IMR-90 (cell line): ENCODE measurements at regions not wholly inside any gene's neighbourhood (a gene's known extent, or its start where the extent isn't known, plus 50 kb on each side); places are given as distances from the start of the nearest gene placed in this dataset.

ENCODE experiments used
- ATAC-seq: fragments of 200-7000 bp; cut with Tn5 transposase; 2 replicates; pipeline ENCODE4 v1.9.1; 2020; ENCODE audit warnings: low read depth, mild to moderate bottlenecking, moderate library complexity
- BruUV-seq: library from RNA; stranded (reverse); fragments of 400-500 nt; replicated peaks from 2 replicates; lab custom pipeline; 2021; lab: Mats Ljungman, UMichigan
- CTCF ChIA-PET: fragments of 300-600 bp; formaldehyde crosslinking; extraction: SDS; loops from one replicate; lab custom pipeline; 2021; ENCODE audit warnings: antibody characterized with exemption; lab: Yijun Ruan, JAX
- POLR2A ChIA-PET: fragments of 300-600 bp; sonication (Branson Sonifier 250); formaldehyde crosslinking; loops from one replicate; lab custom pipeline; 2022; ENCODE audit warnings: antibody characterized with exemption; ENCODE audit not compliant: unreplicated experiment; lab: Charles Lee
- DNase-seq: peaks from one replicate; pipeline ENCODE4 v3.0.0; 2013
- H2AFZ ChIP-seq: replicated peaks from 2 replicates; pipeline ENCODE3; 2013; ENCODE audit warnings: low read length, mild to moderate bottlenecking; ENCODE audit not compliant: poor library complexity
- H2AK5ac ChIP-seq: 2 replicates; pipeline ENCODE4 v1.6.1; 2013; ENCODE audit warnings: low read depth, low read length, inconsistent platforms
- H2AK9ac ChIP-seq: replicated peaks from 2 replicates; pipeline ENCODE3; 2013; ENCODE audit warnings: mild to moderate bottlenecking, low read depth, low read length, moderate library complexity; ENCODE audit not compliant: poor library complexity
- H2BK120ac ChIP-seq: 2 replicates; pipeline ENCODE4 v1.6.1; 2013; ENCODE audit warnings: low read depth, low read length, inconsistent platforms
- H2BK15ac ChIP-seq: 3 replicates; pipeline ENCODE4 v1.6.1; 2013; ENCODE audit warnings: low read depth, low read length, inconsistent platforms
- H2BK20ac ChIP-seq: 2 replicates; pipeline ENCODE4 v1.6.1; 2013; ENCODE audit warnings: low read depth, mild to moderate bottlenecking, inconsistent platforms, low read length, moderate library complexity
- H2BK5ac ChIP-seq: 2 replicates; pipeline ENCODE4 v1.6.1; 2013; ENCODE audit warnings: mild to moderate bottlenecking, low read depth, low read length, inconsistent platforms; ENCODE audit not compliant: poor library complexity, severe bottlenecking
- H3K14ac ChIP-seq: replicated peaks from 2 replicates; pipeline ENCODE4 v1.6.1; 2013; ENCODE audit warnings: low read depth, low read length, inconsistent platforms
- H3K18ac ChIP-seq: 2 replicates; pipeline ENCODE4 v1.6.1; 2013; ENCODE audit warnings: low read depth, low read length, control low read depth
- H3K23ac ChIP-seq: 2 replicates; pipeline ENCODE4 v1.6.1; 2013; ENCODE audit warnings: low read depth, low read length, inconsistent platforms
- H3K27ac ChIP-seq: 2 replicates; pipeline ENCODE4 v1.5.1; 2013; ENCODE audit warnings: mild to moderate bottlenecking, control low read depth, low read length; ENCODE audit not compliant: insufficient read depth
- H3K27me3 ChIP-seq: 2 replicates; pipeline ENCODE4 v1.6.1; 2013; ENCODE audit warnings: low read length; ENCODE audit not compliant: control insufficient read depth, insufficient read depth
- H3K36me3 ChIP-seq: 2 replicates; pipeline ENCODE4 v1.6.1; 2013; ENCODE audit warnings: low read length, mixed read lengths; ENCODE audit not compliant: control insufficient read depth, insufficient read depth
- H3K4ac ChIP-seq: 2 replicates; pipeline ENCODE4 v1.6.1; 2013; ENCODE audit warnings: low read depth, low read length, inconsistent platforms
- H3K4me1 ChIP-seq: 2 replicates; pipeline ENCODE4 v1.6.1; 2013; ENCODE audit warnings: low read length, mixed read lengths; ENCODE audit not compliant: control insufficient read depth, insufficient read depth
- H3K4me2 ChIP-seq: 2 replicates; pipeline ENCODE4 v1.6.1; 2013; ENCODE audit warnings: low read depth, mild to moderate bottlenecking, control low read depth, low read length, moderate library complexity
- H3K4me3 ChIP-seq: 2 replicates; pipeline ENCODE4 v1.5.1; 2013; ENCODE audit warnings: low read depth, mild to moderate bottlenecking, control low read depth, low read length, moderate library complexity; ENCODE audit not compliant: insufficient read depth
- H3K56ac ChIP-seq: 2 replicates; pipeline ENCODE4 v1.6.1; 2013; ENCODE audit warnings: low read length, inconsistent platforms; ENCODE audit not compliant: insufficient read depth; ENCODE audit errors: extremely low read depth
- H3K79me1 ChIP-seq, 2 experiments: 2 replicates each; pipeline ENCODE4 v1.6.1; 2013; ENCODE audit warnings: low read length in 2 of 2, inconsistent platforms in 1 of 2, low read depth in 1 of 2
- H3K9ac ChIP-seq: 2 replicates; pipeline ENCODE4 v1.6.1; 2013; ENCODE audit warnings: low read depth, low read length, control low read depth
- H3K9me1 ChIP-seq: 2 replicates; pipeline ENCODE4 v1.6.1; 2013; ENCODE audit warnings: low read length, inconsistent platforms; ENCODE audit not compliant: insufficient read depth
- H3K9me3 ChIP-seq: 2 replicates; pipeline ENCODE4 v1.6.1; 2013; ENCODE audit warnings: low read length; ENCODE audit not compliant: control insufficient read depth, insufficient read depth
- H4K20me1 ChIP-seq: 2 replicates; pipeline ENCODE4 v1.6.1; 2013; ENCODE audit warnings: low read length, inconsistent platforms; ENCODE audit not compliant: insufficient read depth
- H4K5ac ChIP-seq: 2 replicates; pipeline ENCODE4 v1.6.1; 2013; ENCODE audit warnings: mild to moderate bottlenecking, low read depth, low read length, control low read depth
- H4K8ac ChIP-seq, 2 experiments: 2 replicates each; pipeline ENCODE4 v1.6.1; 2013; ENCODE audit warnings: low read depth in 2 of 2, low read length in 2 of 2, control low read depth in 1 of 2, inconsistent platforms in 1 of 2
- H4K91ac ChIP-seq: 2 replicates; pipeline ENCODE4 v1.6.1; 2013; ENCODE audit warnings: low read depth, low read length, inconsistent platforms; ENCODE audit not compliant: insufficient read depth
- CEBPB ChIP-seq: IDR thresholded peaks from 2 replicates; pipeline ENCODE4 v1.6.1; 2012; ENCODE audit warnings: low read depth, low read length, improper control_type of control experiment
- CTCF ChIP-seq: conservative IDR thresholded peaks from 2 replicates; pipeline ENCODE4 v1.5.1; 2012; ENCODE audit warnings: mild to moderate bottlenecking, low read depth, low read length, improper control_type of control experiment
- USF2 ChIP-seq: fragments of 150-350 bp; IDR thresholded peaks from 2 replicates; pipeline ENCODE4 v1.6.1; 2017; ENCODE audit warnings: mild to moderate bottlenecking, antibody characterized with exemption, low read length, low read depth
- dilution Hi-C: fragments of 300-500 bp; cut with HindIII; formaldehyde crosslinking; loops from one replicate; pipeline ENCODE4 v1.14.3; 2018; ENCODE audit warnings: low sequenced_read_pairs; ENCODE audit not compliant: unreplicated experiment
- in situ Hi-C: fragments of 300-500 bp; cut with MboI; formaldehyde crosslinking; loops from 3 replicates; pipeline ENCODE4 v1.14.3; 2019; ENCODE audit warnings: low sequenced_read_pairs, inconsistent platforms, mixed read lengths
- intact Hi-C: fragments of 100-400 bp; cut with micrococcal nuclease; formaldehyde crosslinking; loops from 2 replicates; pipeline ENCODE4 v1.10.0; 2022

- no peak overlapping the region for H3K9ac ChIP-seq
- ATAC-seq (no peak), DNase-seq (no peak)
- peaks cover 2% of the 10 kb centered on the region; the same call in 1 of the 2 replicates for H3K4me1 ChIP-seq
- H2BK20ac ChIP-seq = no peak overlapping the region
- dilution Hi-C loops = no loop called here
- ChIA-PET POLR2A (no interaction called here), CTCF (no interaction called here)
- H3K4me3 ChIP-seq = no peak overlapping the region
- no peak overlapping the region for H3K4ac ChIP-seq
- no peak overlapping the region for H4K91ac ChIP-seq
- H3K4me2 ChIP-seq = no peak overlapping the region
- no peaks in the 10 kb centered on the region for H4K20me1 ChIP-seq
- no TSS peak for BruUV-seq
- H3K79me1 ChIP-seq = no peaks in the 10 kb centered on the region
- intact Hi-C loops = loop anchor here (5.0 kb wide), 1 partner anchor 143 kb away; the partner anchor contains the start of gene HMGB2
- H2AK5ac ChIP-seq = no peak overlapping the region
- no peak overlapping the region for H2AFZ ChIP-seq
- no peaks in the 10 kb centered on the region; the same call in 1 of the 2 replicates for H3K9me1 ChIP-seq
- no peak overlapping the region for H2BK15ac ChIP-seq
- H3K9me3 ChIP-seq = no peaks in the 10 kb centered on the region
- H3K27me3 ChIP-seq = no peaks in the 10 kb centered on the region
- H3K27ac ChIP-seq = no peak overlapping the region
- no peaks in the 10 kb centered on the region for H3K36me3 ChIP-seq
- no peak overlapping the region for H3K18ac ChIP-seq
- H2BK120ac ChIP-seq = no peak overlapping the region
- no peak overlapping the region for H3K56ac ChIP-seq
- H2BK5ac ChIP-seq = no peak overlapping the region
- TF ChIP-seq CEBPB (no peak), CTCF (no peak), USF2 (no peak)
- H4K8ac ChIP-seq = no peak overlapping the region
- no peak overlapping the region for H3K14ac ChIP-seq
- no peak overlapping the region for H2AK9ac ChIP-seq
- H4K5ac ChIP-seq = no peak overlapping the region
- in situ Hi-C loops = no loop called here
- no peak overlapping the region for H3K23ac ChIP-seq
These were observed 54.3 kb downstream of the HAND2 start for GRCh38 chr4:173475751-173476150.
